GM21360 (cell line): ENCODE measurements at regions not wholly inside any gene's neighbourhood (a gene's known extent, or its start where the extent isn't known, plus 50 kb on each side); places are given as distances from the start of the nearest gene placed in this dataset.

Experiments
- ATAC-seq: cut with Tn5 transposase; IDR thresholded peaks from one replicate; pipeline ENCODE4 v1.9.1; 2021; ENCODE audit warnings: mild to moderate bottlenecking, moderate library complexity; ENCODE audit not compliant: unreplicated experiment

DNA sequence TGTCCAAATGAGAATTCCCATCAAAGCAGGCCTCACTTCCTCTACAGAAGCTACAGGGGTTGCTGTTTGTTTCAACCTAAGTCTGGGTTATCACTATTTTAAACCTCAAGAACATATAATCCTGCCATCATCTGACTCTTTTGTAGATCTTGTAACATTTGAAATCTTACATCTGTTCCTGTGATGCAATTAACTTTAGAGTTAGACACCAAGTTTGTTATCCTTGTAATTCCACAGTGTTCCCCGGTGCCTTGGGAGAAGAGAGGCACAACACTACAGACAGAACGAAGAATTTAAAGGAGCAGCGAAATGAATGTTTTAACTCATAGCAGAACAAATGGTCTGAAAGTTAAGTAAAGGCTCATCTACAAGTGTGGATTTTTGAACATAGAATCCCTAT lies 116.1 kb downstream of the UCHL5 start:
- no peak for ATAC-seq

DNA sequence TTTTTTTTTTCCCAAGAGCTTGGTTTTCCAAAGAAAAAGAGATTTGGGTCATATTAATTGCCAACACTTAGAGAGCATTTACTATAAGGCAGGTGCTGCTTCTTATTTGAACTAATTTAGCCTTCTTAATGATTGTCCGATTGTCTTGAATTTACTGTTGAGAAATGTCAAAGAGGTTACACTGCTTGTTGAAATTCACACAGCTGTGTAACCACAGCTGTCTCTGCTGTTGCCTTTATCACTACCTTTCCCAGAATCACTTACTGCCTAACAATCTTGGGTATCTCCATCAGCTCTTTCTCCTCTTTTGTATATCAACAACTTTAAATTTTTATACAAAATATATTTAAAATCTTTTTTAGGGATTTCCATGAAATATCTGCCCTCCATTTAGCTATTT lies 115.6 kb downstream of the UCHL5 start:
- no peak for ATAC-seq

DNA sequence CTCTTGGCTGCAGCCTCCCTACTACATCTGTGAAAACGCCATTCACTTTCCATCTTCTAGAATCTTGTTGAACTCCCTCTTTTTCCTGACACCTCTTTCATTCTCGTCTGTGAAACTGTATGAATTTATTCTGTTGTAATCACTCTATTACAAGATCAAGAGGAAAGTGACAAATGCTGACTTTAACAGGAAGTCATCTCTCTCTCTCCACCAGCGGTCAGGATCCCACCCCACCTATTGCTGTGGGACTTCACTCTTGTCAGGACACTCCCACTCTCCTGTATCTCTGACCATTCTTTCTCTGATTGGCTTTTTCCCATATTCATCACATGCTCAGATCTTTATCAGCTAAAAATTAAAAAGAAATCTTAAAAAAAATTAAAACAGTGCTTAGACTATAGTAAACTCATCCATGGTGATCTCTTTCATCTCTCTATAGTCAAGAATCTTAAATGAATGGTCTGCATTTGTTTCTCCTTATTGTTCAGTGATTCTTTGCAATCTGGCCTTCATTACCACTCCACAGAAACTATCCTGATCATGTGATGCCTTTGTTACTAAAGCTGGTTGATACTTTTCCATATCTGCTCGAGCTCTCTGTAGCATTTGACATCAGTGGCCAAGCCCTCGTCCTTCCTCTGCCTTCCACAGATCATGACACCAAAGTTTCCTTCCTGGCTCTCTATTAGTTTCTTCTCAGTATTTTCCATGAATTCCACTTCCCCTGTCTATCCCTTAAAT lies 113.6 kb downstream of the UCHL5 start:
- no peak for ATAC-seq

DNA sequence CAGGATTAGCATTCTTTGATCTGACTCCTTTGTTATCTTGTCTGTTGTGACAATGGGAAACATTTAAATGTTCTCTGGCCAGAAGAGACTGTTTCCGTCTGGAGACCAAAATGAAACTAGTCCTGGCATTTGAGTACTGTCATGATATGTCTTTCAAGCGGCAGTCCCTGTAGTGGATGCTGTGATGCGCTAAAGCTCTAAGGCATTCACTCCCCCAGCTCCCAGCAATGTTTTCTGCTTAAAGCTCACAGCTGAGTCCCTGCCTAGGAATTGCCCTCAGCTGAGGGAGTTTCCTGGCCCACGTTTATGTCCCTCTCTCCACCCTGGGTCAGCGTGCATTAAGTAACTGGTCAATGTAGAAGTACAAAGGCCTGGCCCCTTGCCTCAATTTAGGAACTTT lies 109.4 kb downstream of the UCHL5 start:
- ATAC-seq, result no peak

DNA sequence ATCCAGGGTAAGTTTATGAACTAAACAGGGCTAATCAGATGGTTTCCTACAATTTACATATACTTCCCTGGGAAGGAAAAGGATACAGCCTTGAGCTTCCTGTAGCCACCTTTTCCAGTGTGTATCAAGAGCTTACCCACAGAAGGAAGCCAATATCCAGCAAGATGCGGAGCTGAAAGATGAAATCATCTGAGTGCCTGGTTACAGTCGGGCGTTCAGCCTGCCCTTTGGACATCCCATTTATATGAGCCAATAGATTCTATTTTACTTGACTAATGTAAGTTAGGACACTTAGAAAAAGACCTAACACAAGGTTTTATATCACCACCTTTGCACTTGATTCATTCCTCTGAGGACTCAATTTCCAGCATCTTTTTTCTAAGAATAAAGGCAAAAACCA lies 108.2 kb downstream of the UCHL5 start:
- no peak for ATAC-seq

DNA sequence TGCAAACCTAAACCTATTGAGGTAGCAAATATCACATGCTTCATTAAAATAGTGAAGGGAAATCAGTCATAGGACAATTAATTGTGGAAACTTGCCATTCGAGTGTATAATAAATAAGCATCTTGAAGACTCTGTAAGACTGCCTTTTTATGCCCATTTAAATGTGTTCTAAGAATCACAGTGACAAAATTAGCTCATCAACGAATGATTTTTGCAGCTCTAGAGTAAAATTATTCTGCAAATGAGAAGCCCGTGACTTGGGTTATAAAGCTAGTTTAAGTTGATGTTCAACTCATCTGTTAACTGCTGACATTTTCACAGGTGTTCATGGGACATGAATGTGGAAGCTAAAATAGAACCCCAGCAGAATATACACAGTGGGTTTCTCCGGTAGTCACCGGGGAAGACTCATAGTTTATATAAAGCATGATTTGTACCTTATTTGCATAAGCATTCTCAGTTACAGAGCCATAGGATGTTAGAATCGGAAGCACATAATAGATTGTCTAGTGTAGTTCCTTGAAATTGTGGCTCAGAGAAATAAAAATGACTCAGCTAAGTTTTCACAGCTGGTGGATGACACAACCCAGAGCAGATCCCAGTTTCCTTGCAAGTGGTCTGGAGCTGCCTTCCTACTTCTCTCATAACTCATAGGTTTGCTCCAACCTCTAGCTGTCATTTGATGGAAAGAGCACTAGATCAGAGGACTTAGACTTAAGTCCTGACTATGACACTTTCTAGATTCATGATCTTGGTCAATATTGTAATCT lies 107.3 kb downstream of the UCHL5 start:
- ATAC-seq, result peak; percentile 95

DNA sequence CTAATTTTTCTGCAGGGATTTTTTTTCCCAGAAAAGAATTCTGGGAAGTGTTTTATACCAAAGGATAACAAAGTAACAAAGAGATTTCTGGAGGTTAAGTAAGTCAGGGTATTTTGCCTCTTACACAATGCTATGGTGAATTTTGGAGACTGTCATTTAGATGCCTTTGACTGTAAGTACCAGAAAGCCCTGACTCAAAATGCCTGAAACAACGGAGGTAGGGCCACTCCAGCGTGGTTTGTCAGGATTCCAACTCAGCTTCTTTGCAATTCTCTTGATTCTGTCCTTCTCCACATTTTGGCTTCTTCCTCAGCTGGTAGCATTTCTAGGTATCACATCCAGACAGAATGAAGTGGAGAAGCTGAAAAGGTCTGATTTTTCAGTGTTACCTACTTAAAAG lies 106.5 kb downstream of the UCHL5 start:
- ATAC-seq, result no peak

DNA sequence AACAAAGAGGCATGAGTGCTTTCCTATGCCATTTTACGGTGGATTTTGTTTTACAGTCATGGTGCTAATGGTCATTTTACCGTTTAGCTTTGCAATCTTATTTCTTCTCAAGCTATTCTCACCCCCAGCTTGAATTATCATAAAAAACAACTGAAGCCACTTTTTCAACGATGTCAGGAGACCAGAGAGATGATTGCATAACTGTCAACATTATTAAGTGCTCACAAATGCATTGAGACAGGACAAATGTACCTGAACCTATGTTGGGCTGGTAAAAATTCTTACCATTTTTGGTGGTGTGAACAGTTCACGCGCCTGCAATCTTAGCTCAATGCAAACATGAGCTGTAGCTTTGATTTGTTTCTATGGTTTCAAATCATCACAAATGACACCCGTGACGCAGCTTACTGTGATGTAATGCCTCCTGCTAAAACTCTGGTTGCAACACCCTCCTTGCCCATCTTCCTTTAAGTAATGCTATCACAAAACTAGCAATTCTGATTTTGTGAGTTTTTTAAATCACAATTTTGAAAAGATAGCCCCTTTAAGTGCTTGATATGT lies 104.4 kb downstream of the UCHL5 start:
- ATAC-seq, result no peak

DNA sequence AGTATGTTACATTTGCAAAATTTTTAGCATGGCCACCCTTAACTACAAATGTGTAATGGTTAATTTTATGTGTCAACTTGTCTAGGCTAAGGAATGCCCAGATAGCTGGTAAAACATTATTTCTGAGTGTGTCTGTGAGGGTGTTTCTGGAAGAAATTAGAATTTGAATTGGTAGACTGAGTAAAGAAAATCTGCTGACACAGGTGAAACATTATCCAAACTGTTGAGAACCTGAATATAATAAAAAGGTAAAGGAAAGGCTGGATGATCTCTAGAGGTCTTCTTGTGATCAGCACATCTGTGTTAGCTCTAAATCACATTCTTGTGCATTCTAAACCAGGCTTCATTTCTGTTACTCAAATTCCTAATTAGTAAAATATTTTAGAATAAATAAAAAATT lies 100.8 kb downstream of the UCHL5 start:
- ATAC-seq, result no peak

DNA sequence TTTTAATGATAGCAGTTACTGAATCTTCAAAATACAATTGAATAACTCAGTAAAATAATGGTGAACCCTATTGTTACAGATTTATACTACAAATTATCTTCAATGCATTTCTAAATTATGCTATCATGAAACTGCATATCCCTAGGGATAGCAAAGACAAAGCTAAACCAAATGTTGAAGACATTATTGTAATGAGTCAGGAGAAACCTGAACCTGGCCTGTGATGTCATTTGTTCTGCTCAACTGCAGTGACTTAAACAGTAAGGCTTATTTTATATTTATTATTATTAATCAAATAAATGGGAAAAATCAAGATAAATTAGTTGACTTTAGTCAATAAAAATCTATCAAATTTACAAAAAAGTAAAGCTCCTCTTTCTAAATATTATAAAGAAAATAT lies 100.3 kb downstream of the UCHL5 start:
- ATAC-seq, result no peak

DNA sequence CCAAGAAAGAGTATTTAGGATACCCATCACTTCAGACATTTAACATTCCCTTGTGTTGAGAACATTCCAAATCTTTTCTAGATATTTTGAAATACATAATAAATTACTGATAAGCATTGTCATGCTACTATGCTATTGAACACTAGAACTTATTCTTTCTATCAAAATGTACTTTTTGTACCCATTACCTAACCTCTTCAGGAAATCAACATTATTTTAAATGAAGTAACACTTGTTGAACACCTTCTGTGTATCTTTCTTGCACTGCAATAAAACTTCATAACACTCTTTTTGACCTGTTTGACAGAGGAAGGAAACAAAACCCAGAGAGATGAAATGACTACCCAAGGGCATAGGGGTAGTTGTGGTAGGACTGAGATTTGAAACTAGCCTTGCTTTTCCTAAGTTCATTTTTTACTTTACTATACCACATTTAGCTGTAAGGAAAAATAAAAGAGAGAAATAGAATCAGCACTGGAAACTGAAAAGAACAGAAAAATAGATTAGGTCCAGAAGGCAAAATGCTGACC lies 99.4 kb downstream of the UCHL5 start:
- no peak for ATAC-seq
